ENCODE measurements at regions not wholly inside any gene's neighbourhood (a gene's known extent, or its start where the extent isn't known, plus 50 kb on each side); places are given as distances from the start of the nearest gene placed in this dataset.

GRCh38 chr2:216796115-216796840, 63.6 kb downstream of the TNP1 start:
- TF ChIP-seq CTCF (conservative IDR thresholded peaks at IDR 0.05; ENCODE audit: low read length) = no peak
- no peak for TF ChIP-seq EZH2phosphoT487 (IDR thresholded peaks at IDR 0.05; ENCODE audit: borderline replicate concordance, low read depth, low read length)
